ENCODE measurements at regions not wholly inside any gene's neighbourhood (a gene's known extent, or its start where the extent isn't known, plus 50 kb on each side); places are given as distances from the start of the nearest gene placed in this dataset.

DNA sequence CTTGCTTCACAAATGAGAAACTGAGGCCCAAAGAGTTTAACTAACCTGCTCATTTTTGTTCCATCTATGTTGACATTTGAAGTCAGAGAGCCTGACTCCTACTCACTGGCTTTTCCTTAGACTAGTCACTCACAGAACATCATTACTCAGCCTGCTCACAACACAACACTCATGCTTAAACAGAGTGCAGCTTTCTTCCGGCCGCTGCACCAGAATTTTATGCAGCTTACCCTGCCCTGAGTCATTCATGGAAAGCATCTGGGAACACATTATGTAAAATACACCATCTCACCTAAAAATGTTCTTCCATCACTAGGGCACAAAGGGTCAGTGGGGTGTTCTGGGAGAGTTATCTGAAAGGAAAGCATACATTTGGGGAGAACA is 303.4 kb downstream of the SPRY2 start:
- ChIA-PET POLR2A (no interaction called here), CTCF (interaction anchor here (1.9 kb wide), 1 partner anchor 11 kb away, joined by 12 read pairs; no protein-coding TSS in a partner anchor)
- TF ChIP-seq, protein P1, sequence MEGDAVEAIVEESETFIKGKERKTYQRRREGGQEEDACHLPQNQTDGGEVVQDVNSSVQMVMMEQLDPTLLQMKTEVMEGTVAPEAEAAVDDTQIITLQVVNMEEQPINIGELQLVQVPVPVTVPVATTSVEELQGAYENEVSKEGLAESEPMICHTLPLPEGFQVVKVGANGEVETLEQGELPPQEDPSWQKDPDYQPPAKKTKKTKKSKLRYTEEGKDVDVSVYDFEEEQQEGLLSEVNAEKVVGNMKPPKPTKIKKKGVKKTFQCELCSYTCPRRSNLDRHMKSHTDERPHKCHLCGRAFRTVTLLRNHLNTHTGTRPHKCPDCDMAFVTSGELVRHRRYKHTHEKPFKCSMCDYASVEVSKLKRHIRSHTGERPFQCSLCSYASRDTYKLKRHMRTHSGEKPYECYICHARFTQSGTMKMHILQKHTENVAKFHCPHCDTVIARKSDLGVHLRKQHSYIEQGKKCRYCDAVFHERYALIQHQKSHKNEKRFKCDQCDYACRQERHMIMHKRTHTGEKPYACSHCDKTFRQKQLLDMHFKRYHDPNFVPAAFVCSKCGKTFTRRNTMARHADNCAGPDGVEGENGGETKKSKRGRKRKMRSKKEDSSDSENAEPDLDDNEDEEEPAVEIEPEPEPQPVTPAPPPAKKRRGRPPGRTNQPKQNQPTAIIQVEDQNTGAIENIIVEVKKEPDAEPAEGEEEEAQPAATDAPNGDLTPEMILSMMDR (IDR thresholded peaks at IDR 0.05; ENCODE audit: control extremely low read depth, extremely low read depth, low read depth, missing control alignments), result no peak
- no peak for DNase-seq (ENCODE audit: extremely low spot score)

DNA sequence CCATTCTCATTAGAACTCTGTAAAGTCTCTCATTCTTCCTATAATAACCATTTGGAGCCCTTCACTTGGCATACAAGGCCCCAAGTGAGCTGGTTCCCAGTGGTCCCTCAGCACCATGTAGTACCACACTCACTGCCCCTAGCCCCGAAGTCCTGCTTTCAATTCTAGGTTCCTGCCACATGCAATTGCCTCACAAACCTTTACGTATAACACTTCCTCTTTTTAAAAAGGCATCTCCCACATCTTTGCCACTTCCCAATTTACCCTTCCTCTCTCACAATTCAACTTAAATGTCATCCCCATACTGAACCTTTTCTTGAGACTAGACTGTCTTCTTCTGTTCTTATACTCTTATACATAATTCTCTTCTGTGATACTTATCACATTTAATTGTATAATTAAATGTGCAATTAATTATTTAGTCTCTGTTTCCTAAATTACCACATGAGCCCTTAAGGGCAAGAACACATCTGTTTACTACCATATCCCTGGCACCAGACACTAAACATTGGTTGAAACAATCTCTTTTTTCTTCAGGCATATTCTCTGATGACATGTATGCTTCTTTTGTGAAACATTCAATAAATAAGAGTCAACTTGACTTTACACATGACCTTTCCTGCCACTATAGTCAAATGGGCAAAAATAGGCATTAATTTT is 304.0 kb downstream of the SPRY2 start:
- TF ChIP-seq, protein P1 (IDR thresholded peaks at IDR 0.05; ENCODE audit: control extremely low read depth, extremely low read depth, low read depth, missing control alignments), result no peak
- ChIA-PET CTCF (interaction anchor here (1.1 to 1.6 kb wide), 2 partner anchors 9 to 12 kb away, joined by 3 to 7 read pairs; no protein-coding TSS in a partner anchor), POLR2A (no interaction called here)
- no peak for DNase-seq (ENCODE audit: extremely low spot score)

DNA sequence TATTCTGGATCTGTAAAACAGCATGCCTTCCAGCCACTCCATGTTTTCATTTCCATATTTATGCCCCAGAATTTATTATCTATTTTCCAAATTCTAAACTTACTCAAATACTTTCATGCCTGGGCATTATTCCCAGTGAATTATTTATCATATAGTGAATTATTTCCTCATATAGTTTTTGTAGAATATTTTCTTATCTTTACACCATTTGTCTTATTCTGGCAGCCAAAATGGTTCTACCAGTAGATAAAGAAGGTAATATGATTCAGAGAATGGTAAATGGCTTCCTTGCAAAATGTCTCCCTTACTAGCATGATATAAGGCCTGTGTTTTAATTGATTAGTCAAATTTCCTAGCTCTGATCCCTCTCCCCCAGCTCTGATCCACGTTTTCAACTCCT is 305.8 kb downstream of the SPRY2 start:
- ChIA-PET POLR2A (no interaction called here), CTCF (interaction anchor here (1.6 to 1.7 kb wide), 2 partner anchors 9 to 11 kb away, joined by 4 to 6 read pairs; no protein-coding TSS in a partner anchor)
- no peak for DNase-seq (ENCODE audit: extremely low spot score)
- TF ChIP-seq, protein P1 (IDR thresholded peaks at IDR 0.05; ENCODE audit: control extremely low read depth, extremely low read depth, low read depth, missing control alignments), result no peak

DNA sequence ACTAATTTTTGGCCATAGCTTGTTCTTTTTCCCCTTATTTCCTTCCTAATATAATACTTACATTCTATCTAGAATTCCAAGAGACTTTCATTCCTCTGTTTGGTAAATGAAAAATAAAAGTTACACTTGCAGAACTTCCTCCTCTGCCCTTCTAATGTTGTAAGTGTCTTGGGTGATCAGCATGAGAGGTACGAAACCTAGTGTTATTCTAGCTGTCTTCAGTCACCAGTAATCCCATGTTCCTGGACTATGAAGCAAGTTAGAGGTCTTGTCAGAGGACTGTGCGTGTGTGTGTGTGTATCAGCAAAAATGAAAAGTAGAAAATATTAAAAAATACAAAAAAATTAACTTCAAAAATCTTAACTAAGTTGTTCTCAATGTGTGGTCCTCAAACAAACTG is 307.0 kb downstream of the SPRY2 start:
- no peak for DNase-seq (ENCODE audit: extremely low spot score)
- POLR2A ChIA-PET, result no interaction called here
- CTCF ChIA-PET, result interaction anchor here (1.6 kb wide), 1 partner anchor 10 kb away, joined by 4 read pairs; no protein-coding TSS in a partner anchor

DNA sequence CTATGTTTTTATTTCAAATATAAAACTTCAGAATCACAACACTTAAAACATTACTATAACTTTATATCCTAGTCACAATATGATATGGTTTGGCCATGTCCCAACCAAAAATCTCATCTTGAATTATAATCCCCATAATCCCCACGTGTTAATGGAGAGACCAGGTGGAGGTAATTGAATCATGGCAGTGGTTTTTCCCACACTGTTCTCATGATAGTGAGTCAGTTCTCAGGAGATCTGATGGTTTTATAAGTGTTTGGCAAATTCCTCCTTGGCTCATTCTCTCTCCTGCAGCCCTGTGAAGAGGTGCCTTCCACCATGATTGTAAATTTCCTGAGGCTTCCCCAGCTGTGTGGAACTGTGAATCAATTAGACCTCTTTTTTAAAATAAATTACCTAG is 307.6 kb downstream of the SPRY2 start:
- ChIA-PET CTCF (interaction anchor here (1.6 kb wide), 1 partner anchor 9 kb away, joined by 4 read pairs; no protein-coding TSS in a partner anchor), POLR2A (no interaction called here)
- DNase-seq (ENCODE audit: extremely low spot score), result no peak
- TF ChIP-seq, protein P1 (IDR thresholded peaks at IDR 0.05; ENCODE audit: control extremely low read depth, extremely low read depth, low read depth, missing control alignments), result no peak

More for the DNA sequence above, 307.0 kb downstream of the SPRY2 start:
- TF ChIP-seq, protein P1 (IDR thresholded peaks at IDR 0.05; ENCODE audit: control extremely low read depth, extremely low read depth, low read depth, missing control alignments), result no peak

DNA sequence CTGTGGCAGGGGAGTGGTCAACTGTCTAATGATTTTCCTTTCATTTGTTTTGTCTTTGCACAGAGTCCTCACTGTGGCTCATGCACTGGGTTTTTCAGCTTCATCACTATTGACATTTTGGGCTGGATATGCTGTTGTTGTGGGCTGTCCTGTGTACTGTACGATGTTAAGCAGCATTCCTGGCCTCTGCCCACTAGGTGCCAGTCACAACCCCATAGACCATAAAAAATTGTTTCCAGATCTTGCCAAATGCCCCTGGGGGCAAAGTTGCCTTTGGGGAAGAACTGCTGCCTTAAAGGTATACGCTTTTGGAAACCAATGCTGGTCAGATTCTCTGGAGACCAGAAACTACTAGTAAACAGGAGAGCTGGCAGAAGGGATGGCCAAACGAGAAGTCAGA is 310.4 kb downstream of the SPRY2 start:
- ChIA-PET CTCF (interaction anchor here (1.0 kb wide), 1 partner anchor 87 kb away, joined by 3 read pairs; no protein-coding TSS in a partner anchor), POLR2A (no interaction called here)
- no peak for DNase-seq (ENCODE audit: extremely low spot score)
- TF ChIP-seq, protein P1 (IDR thresholded peaks at IDR 0.05; ENCODE audit: control extremely low read depth, extremely low read depth, low read depth, missing control alignments), result no peak
